ENCODE measurements at regions not wholly inside any gene's neighbourhood (a gene's known extent, or its start where the extent isn't known, plus 50 kb on each side); places are given as distances from the start of the nearest gene placed in this dataset.
"Not testable (repeated sequence)": the region's sequence is repeated elsewhere in the genome, so short reads cannot be mapped to it uniquely, and the experiment has no call there.

DNA sequence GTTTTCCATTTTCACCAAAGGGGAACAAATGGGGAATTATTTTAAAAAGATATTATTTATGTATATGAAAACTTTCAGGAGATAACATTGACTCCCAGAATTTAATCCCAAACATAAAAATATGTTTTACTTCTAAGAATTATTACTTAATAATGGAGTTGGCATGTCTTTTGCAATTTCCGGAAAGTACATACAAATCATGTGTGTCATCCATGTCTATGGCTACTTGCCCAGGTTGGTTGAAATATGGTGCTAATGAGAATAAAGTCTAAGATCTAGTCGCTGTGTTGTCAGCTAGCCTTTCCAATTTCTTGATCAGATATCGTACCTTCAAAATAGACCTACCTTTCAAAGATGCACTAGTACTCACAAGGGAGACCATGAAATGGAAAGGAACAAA lies 1003.2 kb upstream of the PCDH20 start:
- no peaks in the 10 kb centered on the region for H3K4me1 Mint-ChIP-seq
- H3K36me3 Mint-ChIP-seq, result no peaks in the 10 kb centered on the region
- no peak for ATAC-seq (ENCODE audit: low read depth in 2 of 2)
- no peaks in the 10 kb centered on the region for H3K27me3 Mint-ChIP-seq
- DNase-seq, result no peak
- H3K9me3 Mint-ChIP-seq, result no peaks in the 10 kb centered on the region
- no peak overlapping the region for H3K27ac Mint-ChIP-seq
- H3K4me3 Mint-ChIP-seq, result no peak overlapping the region

- Mint-ChIP-seq H3K36me3 (no peaks in the 10 kb centered on the region), H3K4me3 (no peak overlapping the region), H3K27ac (no peak overlapping the region), H3K4me1 (no peaks in the 10 kb centered on the region), H3K9me3 (no peaks in the 10 kb centered on the region), H3K27me3 (no peaks in the 10 kb centered on the region)
- DNase-seq (no peak), ATAC-seq (ENCODE audit: low read depth in 2 of 2) (no peak)
Observed at GRCh38 chr13:62418376-62418775, 1002.7 kb upstream of the PCDH20 start.

DNA sequence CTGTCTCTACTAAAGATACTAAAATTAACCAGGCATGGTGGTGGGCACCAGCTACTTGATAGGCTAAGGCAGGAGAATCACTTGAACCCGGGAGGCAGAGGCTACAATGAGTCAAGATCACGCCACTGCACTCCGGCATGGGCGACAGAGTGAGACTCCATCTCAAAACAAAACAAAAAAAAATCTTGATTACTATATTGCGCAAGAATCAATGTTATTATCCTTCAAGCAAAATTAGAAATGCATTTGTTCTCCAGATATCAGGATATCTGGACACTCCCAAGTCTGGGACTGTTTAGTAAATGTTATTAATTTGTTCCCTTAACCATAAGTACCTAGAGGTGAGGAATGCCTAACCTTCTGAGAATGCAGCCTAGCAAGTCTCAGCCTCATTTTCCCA lies 992.2 kb upstream of the PCDH20 start:
- no peaks in the 10 kb centered on the region for H3K36me3 Mint-ChIP-seq
- no peak overlapping the region for H3K27ac Mint-ChIP-seq
- no peaks in the 10 kb centered on the region for H3K27me3 Mint-ChIP-seq
- DNase-seq, result no peak
- H3K9me3 Mint-ChIP-seq, result peaks cover 0 to 7% (median 1%) of the 10 kb centered on the region in 7 donors
- no peak overlapping the region for H3K4me3 Mint-ChIP-seq
- no peak for ATAC-seq (ENCODE audit: low read depth in 2 of 2)
- H3K4me1 Mint-ChIP-seq, result no peaks in the 10 kb centered on the region

- no peaks in the 10 kb centered on the region for H3K36me3 Mint-ChIP-seq
- H3K4me1 Mint-ChIP-seq, result no peaks in the 10 kb centered on the region
- H3K27me3 Mint-ChIP-seq, result no peaks in the 10 kb centered on the region
- no peak for ATAC-seq (ENCODE audit: low read depth in 2 of 2)
- H3K9me3 Mint-ChIP-seq, result no peaks in the 10 kb centered on the region
- H3K27ac Mint-ChIP-seq, result no peak overlapping the region
- no peak overlapping the region for H3K4me3 Mint-ChIP-seq
- DNase-seq, result no peak
Observed at GRCh38 chr13:62388515-62388914, 972.9 kb upstream of the PCDH20 start.

- no peaks in the 10 kb centered on the region for H3K36me3 Mint-ChIP-seq
- DNase-seq (no peak), ATAC-seq (ENCODE audit: low read depth in 2 of 2) (no peak)
- H3K9me3 Mint-ChIP-seq, result no peaks in the 10 kb centered on the region
- no peak overlapping the region for H3K4me3 Mint-ChIP-seq
- H3K27me3 Mint-ChIP-seq, result no peaks in the 10 kb centered on the region
- H3K27ac Mint-ChIP-seq, result no peak overlapping the region
- no peaks in the 10 kb centered on the region for H3K4me1 Mint-ChIP-seq
Observed at GRCh38 chr13:62387647-62388046, 972.0 kb upstream of the PCDH20 start.

DNA sequence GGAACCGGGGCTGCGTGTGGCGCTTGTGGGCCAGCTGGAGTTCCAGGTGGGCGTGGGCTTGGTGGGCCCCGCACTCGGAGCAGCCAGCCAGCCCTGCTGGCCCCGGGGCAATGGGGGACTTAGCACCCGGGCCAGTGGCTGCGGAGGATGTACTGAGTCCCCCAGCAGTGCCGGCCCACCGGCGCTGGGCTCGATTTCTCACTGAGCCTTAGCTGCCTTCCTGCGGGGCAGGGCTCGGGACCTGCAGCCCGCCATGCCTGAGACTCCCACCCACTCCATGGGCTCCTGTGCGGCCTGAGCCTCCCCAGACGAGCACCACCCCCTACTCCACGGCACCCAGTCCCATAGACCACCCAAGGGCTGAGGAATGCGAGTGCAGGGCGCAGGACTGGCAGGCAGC lies 963.6 kb upstream of the PCDH20 start:
- ATAC-seq (ENCODE audit: low read depth in 2 of 2); H3K27ac Mint-ChIP-seq; H3K4me3 Mint-ChIP-seq; H3K36me3 Mint-ChIP-seq; H3K27me3 Mint-ChIP-seq; H3K9me3 Mint-ChIP-seq; H3K4me1 Mint-ChIP-seq; DNase-seq: not testable (repeated sequence)

DNA sequence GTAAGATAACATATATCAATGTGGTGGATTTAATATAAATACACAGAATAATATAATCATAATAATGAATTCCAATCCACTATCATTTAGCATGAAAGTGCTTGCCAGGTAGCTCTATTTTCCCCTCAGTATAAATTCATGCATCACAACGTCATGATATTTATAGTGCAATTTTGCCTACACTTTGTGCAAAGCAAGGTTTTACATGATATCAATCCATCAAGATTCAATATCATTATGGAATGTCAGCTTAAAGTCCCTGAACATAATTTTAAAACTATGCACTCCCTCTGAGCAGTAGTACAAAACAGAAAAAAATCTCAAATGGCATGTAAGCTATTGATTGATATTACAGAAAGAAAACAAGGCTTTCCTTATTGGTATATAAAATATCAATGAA lies 962.2 kb upstream of the PCDH20 start:
- no peaks in the 10 kb centered on the region for H3K36me3 Mint-ChIP-seq
- ATAC-seq (ENCODE audit: low read depth in 2 of 2), result no peak
- H3K4me1 Mint-ChIP-seq, result no peaks in the 10 kb centered on the region
- H3K9me3 Mint-ChIP-seq, result peaks cover 0 to 6% (median 0%) of the 10 kb centered on the region in 7 donors
- no peak for DNase-seq
- H3K27ac Mint-ChIP-seq, result no peak overlapping the region
- no peak overlapping the region for H3K4me3 Mint-ChIP-seq
- no peaks in the 10 kb centered on the region for H3K27me3 Mint-ChIP-seq

DNA sequence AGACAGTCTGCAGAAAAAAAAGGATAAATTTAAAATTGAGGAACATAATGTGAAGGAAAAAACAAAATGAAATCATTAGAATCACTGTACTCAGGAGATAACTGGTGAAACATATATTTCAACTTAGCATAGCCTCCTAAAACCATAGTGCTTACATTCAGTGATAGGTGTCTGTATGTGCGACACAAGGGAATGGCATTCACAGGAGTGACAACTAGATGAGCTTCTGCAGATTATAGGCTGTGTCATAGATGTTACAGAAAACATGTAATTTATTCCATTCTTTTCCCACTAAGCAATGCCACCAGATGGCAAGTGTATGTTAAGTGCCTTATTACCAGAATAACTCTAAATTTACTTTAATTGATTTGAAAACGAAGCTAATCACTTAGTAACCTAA lies 960.0 kb upstream of the PCDH20 start:
- no peak overlapping the region for H3K4me3 Mint-ChIP-seq
- H3K4me1 Mint-ChIP-seq, result no peaks in the 10 kb centered on the region
- H3K9me3 Mint-ChIP-seq, result peaks cover 0 to 4% (median 0%) of the 10 kb centered on the region in 7 donors
- no peaks in the 10 kb centered on the region for H3K27me3 Mint-ChIP-seq
- no peak overlapping the region for H3K27ac Mint-ChIP-seq
- no peak for DNase-seq
- H3K36me3 Mint-ChIP-seq, result no peaks in the 10 kb centered on the region
- ATAC-seq (ENCODE audit: low read depth in 2 of 2), result no peak

DNA sequence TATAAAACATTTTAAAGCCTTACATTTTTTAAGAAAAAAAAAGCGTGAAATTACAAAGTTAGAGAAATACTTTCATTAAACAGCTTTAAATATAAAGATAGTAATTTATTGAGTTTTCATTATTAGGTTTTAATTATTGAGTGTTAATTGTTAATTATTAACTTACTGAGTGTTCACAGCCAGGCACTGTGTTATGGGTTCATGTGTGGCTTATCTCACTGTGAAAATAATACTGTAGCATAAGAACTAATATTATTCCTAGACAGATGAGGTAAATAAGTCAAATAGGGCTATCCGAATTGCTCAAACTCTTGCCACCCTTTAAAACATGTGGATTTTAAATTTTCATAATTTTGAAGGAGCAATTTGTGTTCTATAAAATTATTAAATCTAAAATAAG lies 956.1 kb upstream of the PCDH20 start:
- no peaks in the 10 kb centered on the region for H3K4me1 Mint-ChIP-seq
- H3K27ac Mint-ChIP-seq, result no peak overlapping the region
- H3K27me3 Mint-ChIP-seq, result no peaks in the 10 kb centered on the region
- no peaks in the 10 kb centered on the region for H3K36me3 Mint-ChIP-seq
- no peak for DNase-seq
- H3K9me3 Mint-ChIP-seq, result peaks cover 0 to 5% (median 0%) of the 10 kb centered on the region in 7 donors
- no peak overlapping the region for H3K4me3 Mint-ChIP-seq
- no peak for ATAC-seq (ENCODE audit: low read depth in 2 of 2)

DNA sequence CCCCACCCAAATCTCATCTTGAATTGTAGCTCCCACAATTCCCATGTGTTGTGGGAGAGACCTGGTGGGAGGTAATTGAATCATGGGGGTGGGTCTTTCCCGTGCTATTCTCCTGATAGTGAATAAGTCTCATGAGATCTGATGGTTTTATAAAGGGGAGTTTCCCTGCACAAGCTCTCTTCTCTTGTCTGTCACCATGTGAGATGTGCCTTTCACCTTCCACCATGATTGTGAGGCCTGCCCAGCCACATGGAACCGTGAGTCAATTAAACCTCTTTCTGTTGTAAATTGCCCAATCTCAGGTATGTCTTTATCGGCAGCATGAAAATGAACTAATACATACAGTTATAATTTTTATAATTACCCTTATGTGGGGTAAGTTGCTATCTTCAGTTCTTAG lies 952.3 kb upstream of the PCDH20 start:
- not testable (repeated sequence) for H3K9me3 Mint-ChIP-seq; H3K36me3 Mint-ChIP-seq; DNase-seq; ATAC-seq (ENCODE audit: low read depth in 2 of 2); H3K4me1 Mint-ChIP-seq; H3K27me3 Mint-ChIP-seq; H3K27ac Mint-ChIP-seq; H3K4me3 Mint-ChIP-seq

- Mint-ChIP-seq H3K4me3 (no peak overlapping the region), H3K27me3 (no peaks in the 10 kb centered on the region), H3K36me3 (no peaks in the 10 kb centered on the region), H3K27ac (no peak overlapping the region), H3K9me3 (peaks cover 0 to 4% (median 0%) of the 10 kb centered on the region in 7 donors), H3K4me1 (no peaks in the 10 kb centered on the region)
- ATAC-seq (ENCODE audit: low read depth in 2 of 2) (no peak), DNase-seq (no peak)
Observed at GRCh38 chr13:62360609-62361008, 945.0 kb upstream of the PCDH20 start.

DNA sequence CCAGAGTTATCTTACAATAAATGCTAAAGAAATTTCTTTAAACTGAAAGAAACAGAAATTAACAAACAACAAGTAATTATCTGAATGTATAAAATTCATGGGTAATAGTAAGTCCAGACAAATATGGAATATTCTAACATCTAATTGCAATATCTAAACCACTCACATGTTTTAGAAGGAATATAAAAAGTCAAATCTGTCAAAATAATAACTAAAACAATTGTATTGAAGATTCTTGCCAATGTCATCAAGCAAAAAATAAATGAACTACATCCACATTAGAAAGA lies 942.9 kb upstream of the PCDH20 start:
- DNase-seq (no peak), ATAC-seq (ENCODE audit: low read depth in 2 of 2) (no peak)
- no peaks in the 10 kb centered on the region for H3K36me3 Mint-ChIP-seq
- no peak overlapping the region for H3K27ac Mint-ChIP-seq
- H3K4me1 Mint-ChIP-seq, result no peaks in the 10 kb centered on the region
- H3K4me3 Mint-ChIP-seq, result no peak overlapping the region
- peaks cover 0 to 4% (median 0%) of the 10 kb centered on the region in 7 donors for H3K9me3 Mint-ChIP-seq
- no peaks in the 10 kb centered on the region for H3K27me3 Mint-ChIP-seq

- Mint-ChIP-seq H3K27ac (no peak overlapping the region), H3K27me3 (no peaks in the 10 kb centered on the region), H3K4me3 (no peak overlapping the region), H3K36me3 (no peaks in the 10 kb centered on the region), H3K9me3 (peaks cover 0 to 4% (median 0%) of the 10 kb centered on the region in 7 donors), H3K4me1 (no peaks in the 10 kb centered on the region)
- ATAC-seq (ENCODE audit: low read depth in 2 of 2), result no peak
- DNase-seq, result no peak
Observed at GRCh38 chr13:62357887-62358645, 942.4 kb upstream of the PCDH20 start.

- Mint-ChIP-seq H3K36me3 (no peaks in the 10 kb centered on the region), H3K4me1 (no peaks in the 10 kb centered on the region), H3K9me3 (peaks cover 0 to 4% (median 0%) of the 10 kb centered on the region in 7 donors), H3K27ac (no peak overlapping the region), H3K27me3 (no peaks in the 10 kb centered on the region), H3K4me3 (no peak overlapping the region)
- DNase-seq (no peak), ATAC-seq (ENCODE audit: low read depth in 2 of 2) (no peak)
Observed at GRCh38 chr13:62356977-62357376, 941.3 kb upstream of the PCDH20 start.
